GM20000 (cell line): ENCODE measurements at regions not wholly inside any gene's neighbourhood (a gene's known extent, or its start where the extent isn't known, plus 50 kb on each side); places are given as distances from the start of the nearest gene placed in this dataset.

Experiments
- DNase-seq: peaks from one replicate; pipeline ENCODE4 v3.0.0; 2012; ENCODE audit warnings: low spot score
- CTCF ChIP-seq: IDR thresholded peaks from 2 replicates; pipeline ENCODE4 v1.5.1; 2012; ENCODE audit warnings: mild to moderate bottlenecking, control low read depth; ENCODE audit errors: extremely low read depth, missing control alignments

GRCh38 chr3:159760046-159760445 lies 228.6 kb upstream of the IL12A start:
- DNase-seq: no peak
- no peak for TF ChIP-seq CTCF

GRCh38 chr3:159761369-159761768 lies 227.3 kb upstream of the IL12A start:
- no peak for DNase-seq
- no peak for TF ChIP-seq CTCF

GRCh38 chr3:159761848-159762635 lies 226.6 kb upstream of the IL12A start:
- no peak for TF ChIP-seq CTCF
- no peak for DNase-seq

- DNase-seq: peak; percentile 59
- no peak for TF ChIP-seq CTCF
Observed at GRCh38 chr3:159763011-159763601, 225.5 kb upstream of the IL12A start.

GRCh38 chr3:159763602-159764489 lies 224.8 kb upstream of the IL12A start:
- no peak for TF ChIP-seq CTCF
- peak; percentile 84 for DNase-seq

- peak; percentile 58 for DNase-seq
- no peak for TF ChIP-seq CTCF
Observed at GRCh38 chr3:159764490-159765029, 224.1 kb upstream of the IL12A start.
